ENCODE measurements at regions not wholly inside any gene's neighbourhood (a gene's known extent, or its start where the extent isn't known, plus 50 kb on each side); places are given as distances from the start of the nearest gene placed in this dataset.

DNA sequence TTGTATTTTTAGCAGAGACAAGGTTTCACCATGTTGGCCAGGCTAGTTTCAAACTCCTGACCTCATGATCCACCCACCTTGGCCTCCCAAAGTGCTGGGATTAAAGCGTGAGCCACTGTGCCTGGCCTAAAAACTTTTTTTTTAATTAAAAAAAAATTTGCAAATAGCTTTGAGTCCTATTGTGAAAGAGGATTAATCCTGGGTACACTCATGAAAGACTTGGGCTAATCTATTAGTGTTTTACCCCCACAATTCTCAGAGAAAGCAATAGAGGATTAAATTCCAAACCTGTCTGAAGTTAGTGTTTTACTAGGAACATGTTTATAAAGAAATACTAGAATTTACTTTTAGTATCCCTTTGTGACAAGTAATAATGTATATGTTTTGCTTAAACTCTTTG, 76.9 kb upstream of the ITGB1 start:
- Histone ChIP-seq H3K27me3 (ENCODE audit: control insufficient read depth in 2 of 2, insufficient read depth in 2 of 2, low read length in 2 of 2) (no peaks in the 10 kb centered on the region), H3K79me2 (ENCODE audit: insufficient read depth, low read length) (no peaks in the 10 kb centered on the region), H4K20me1 (ENCODE audit: insufficient read depth, low read length) (no peaks in the 10 kb centered on the region), H3K4me1 (ENCODE audit: control insufficient read depth in 1 of 2, insufficient read depth in 2 of 2, low read length in 2 of 2) (no peaks in the 10 kb centered on the region), H3K4me2 (replicated peaks; ENCODE audit: extremely low read depth, low read length, poor library complexity, severe bottlenecking) (no peak overlapping the region), H3K36me3 (replicated peaks in 1 of 2; ENCODE audit: control insufficient read depth in 1 of 2, insufficient read depth in 2 of 2, low read length in 2 of 2) (no peaks in the 10 kb centered on the region), H2AFZ (ENCODE audit: insufficient read depth, low read depth, low read length, poor library complexity, severe bottlenecking) (no peak overlapping the region), H3K4me3 (replicated peaks in 1 of 3; ENCODE audit: low read depth in 2 of 3, low read length in 3 of 3) (no peak overlapping the region), H3K9me3 (replicated peaks in 1 of 2; ENCODE audit: control insufficient read depth in 1 of 2, insufficient read depth in 1 of 2, low read length in 2 of 2) (peaks cover 4 to 14% of the 10 kb centered on the region in 2 donors), H3K9ac (ENCODE audit: insufficient read depth, low read length, poor library complexity, severe bottlenecking) (no peak overlapping the region), H3K27ac (ENCODE audit: low read depth in 1 of 2, low read length in 2 of 2) (no peak overlapping the region)
- no CpG with 5 or more reads among the region's 1 CpG for WGBS (ENCODE audit: insufficient coverage)
- Mint-ChIP-seq H3K9me3 (peaks cover 0 to 13% (median 6%) of the 10 kb centered on the region in 7 donors), H3K27ac (no peak overlapping the region), H3K4me3 (no peak overlapping the region), H3K27me3 (ENCODE audit: low read depth in 3 of 3) (peaks cover 1 to 5% (median 4%) of the 10 kb centered on the region in 3 donors), H3K36me3 (no peaks in the 10 kb centered on the region), H3K4me1 (no peaks in the 10 kb centered on the region)
- intact Hi-C loops (cut with micrococcal nuclease), result no loop called here
- TF ChIP-seq, protein P1, sequence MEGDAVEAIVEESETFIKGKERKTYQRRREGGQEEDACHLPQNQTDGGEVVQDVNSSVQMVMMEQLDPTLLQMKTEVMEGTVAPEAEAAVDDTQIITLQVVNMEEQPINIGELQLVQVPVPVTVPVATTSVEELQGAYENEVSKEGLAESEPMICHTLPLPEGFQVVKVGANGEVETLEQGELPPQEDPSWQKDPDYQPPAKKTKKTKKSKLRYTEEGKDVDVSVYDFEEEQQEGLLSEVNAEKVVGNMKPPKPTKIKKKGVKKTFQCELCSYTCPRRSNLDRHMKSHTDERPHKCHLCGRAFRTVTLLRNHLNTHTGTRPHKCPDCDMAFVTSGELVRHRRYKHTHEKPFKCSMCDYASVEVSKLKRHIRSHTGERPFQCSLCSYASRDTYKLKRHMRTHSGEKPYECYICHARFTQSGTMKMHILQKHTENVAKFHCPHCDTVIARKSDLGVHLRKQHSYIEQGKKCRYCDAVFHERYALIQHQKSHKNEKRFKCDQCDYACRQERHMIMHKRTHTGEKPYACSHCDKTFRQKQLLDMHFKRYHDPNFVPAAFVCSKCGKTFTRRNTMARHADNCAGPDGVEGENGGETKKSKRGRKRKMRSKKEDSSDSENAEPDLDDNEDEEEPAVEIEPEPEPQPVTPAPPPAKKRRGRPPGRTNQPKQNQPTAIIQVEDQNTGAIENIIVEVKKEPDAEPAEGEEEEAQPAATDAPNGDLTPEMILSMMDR (IDR thresholded peaks at IDR 0.05), result no peak
- no peak for DNase-seq

- Mint-ChIP-seq H3K27ac (no peak overlapping the region), H3K4me3 (no peak overlapping the region), H3K9me3 (peaks cover 0 to 10% (median 5%) of the 10 kb centered on the region in 7 donors), H3K36me3 (no peaks in the 10 kb centered on the region), H3K27me3 (ENCODE audit: low read depth in 3 of 3) (peaks cover 1 to 4% (median 3%) of the 10 kb centered on the region in 3 donors), H3K4me1 (no peaks in the 10 kb centered on the region)
- Histone ChIP-seq H3K9me3 (replicated peaks in 1 of 2; ENCODE audit: control insufficient read depth in 1 of 2, insufficient read depth in 1 of 2, low read length in 2 of 2) (peaks cover 4 to 13% of the 10 kb centered on the region in 2 donors), H3K27me3 (ENCODE audit: control insufficient read depth in 2 of 2, insufficient read depth in 2 of 2, low read length in 2 of 2) (no peaks in the 10 kb centered on the region), H3K4me3 (replicated peaks in 1 of 3; ENCODE audit: low read depth in 2 of 3, low read length in 3 of 3) (no peak overlapping the region), H4K20me1 (ENCODE audit: insufficient read depth, low read length) (no peaks in the 10 kb centered on the region), H3K27ac (ENCODE audit: low read depth in 1 of 2, low read length in 2 of 2) (no peak overlapping the region), H3K9ac (ENCODE audit: insufficient read depth, low read length, poor library complexity, severe bottlenecking) (no peak overlapping the region), H3K4me2 (replicated peaks; ENCODE audit: extremely low read depth, low read length, poor library complexity, severe bottlenecking) (no peak overlapping the region), H3K79me2 (ENCODE audit: insufficient read depth, low read length) (no peaks in the 10 kb centered on the region), H3K36me3 (replicated peaks in 1 of 2; ENCODE audit: control insufficient read depth in 1 of 2, insufficient read depth in 2 of 2, low read length in 2 of 2) (no peaks in the 10 kb centered on the region), H3K4me1 (ENCODE audit: control insufficient read depth in 1 of 2, insufficient read depth in 2 of 2, low read length in 2 of 2) (no peaks in the 10 kb centered on the region), H2AFZ (ENCODE audit: insufficient read depth, low read depth, low read length, poor library complexity, severe bottlenecking) (no peak overlapping the region)
- TF ChIP-seq, protein P1 (IDR thresholded peaks at IDR 0.05), result no peak
- intact Hi-C loops (cut with micrococcal nuclease), result no loop called here
- no peak for DNase-seq
- WGBS (ENCODE audit: insufficient coverage), result 100% methylated on average over 4 of the region's 7 CpGs
Observed at GRCh38 chr10:33032654-33033151, 74.7 kb upstream of the ITGB1 start.

All from CD14-positive monocyte (primary cell).